ENCODE measurements at regions not wholly inside any gene's neighbourhood (a gene's known extent, or its start where the extent isn't known, plus 50 kb on each side); places are given as distances from the start of the nearest gene placed in this dataset.

- H3K27ac Mint-ChIP-seq: peak overlapping the region; percentile 97
- peaks cover 56% of the 10 kb centered on the region for H3K36me3 Mint-ChIP-seq (ENCODE audit: low read depth)
- H3K4me1 Mint-ChIP-seq: peaks cover 87% of the 10 kb centered on the region
- DNase-seq: no peak
- H3K27me3 Mint-ChIP-seq: no peaks in the 10 kb centered on the region
- H3K4me3 Mint-ChIP-seq: no peak overlapping the region
- no peaks in the 10 kb centered on the region for H3K9me3 Mint-ChIP-seq
- ChIA-PET CTCF (no interaction called here), POLR2A (interaction anchor here (1.9 kb wide), 2 partner anchors 83 to 95 kb away, joined by 9 to 42 read pairs; partner anchors contain the start of gene CTSC)
These were observed 82.7 kb upstream of the CTSC start for GRCh38 chr11:88420165-88420791.

GRCh38 chr11:88418508-88418907, 81.0 kb upstream of the CTSC start:
- Mint-ChIP-seq H3K27me3 (no peaks in the 10 kb centered on the region), H3K9me3 (no peaks in the 10 kb centered on the region), H3K36me3 (ENCODE audit: low read depth) (peaks cover 47% of the 10 kb centered on the region), H3K27ac (peak overlapping the region; percentile 33), H3K4me3 (no peak overlapping the region), H3K4me1 (peaks cover 90% of the 10 kb centered on the region)
- DNase-seq: no peak
- CTCF ChIA-PET: interaction anchor here (1.0 kb wide), 1 partner anchor 82 kb away, joined by 3 read pairs; no protein-coding TSS in a partner anchor
- POLR2A ChIA-PET: interaction anchor here (1.0 to 7.4 kb wide), 6 partner anchors 13 to 93 kb away, joined by 3 to 165 read pairs (median 3); partner anchors contain the start of gene CTSC

GRCh38 chr11:88415495-88415894, 78.0 kb upstream of the CTSC start:
- H3K36me3 Mint-ChIP-seq (ENCODE audit: low read depth): peaks cover 41% of the 10 kb centered on the region
- CTCF ChIA-PET: interaction anchor here (1.0 to 2.3 kb wide), 3 partner anchors 20 to 78 kb away, joined by 3 to 7 read pairs (median 3); partner anchors contain the start of gene CTSC
- POLR2A ChIA-PET: interaction anchor here (0.8 to 7.4 kb wide), 10 partner anchors 8 to 130 kb away, joined by 3 to 165 read pairs (median 4); partner anchors contain the start of gene CTSC

GRCh38 chr11:88414981-88415413, 77.5 kb upstream of the CTSC start:
- Mint-ChIP-seq H3K27ac (peak overlapping the region; percentile 89), H3K4me1 (peaks cover 78% of the 10 kb centered on the region), H3K27me3 (no peaks in the 10 kb centered on the region), H3K4me3 (peak overlapping the region; percentile 62), H3K36me3 (ENCODE audit: low read depth) (peaks cover 40% of the 10 kb centered on the region), H3K9me3 (peaks cover 3% of the 10 kb centered on the region)
- POLR2A ChIA-PET: interaction anchor here (0.7 to 7.4 kb wide), 18 partner anchors 8 to 130 kb away, joined by 3 to 165 read pairs (median 4); partner anchors contain the start of gene CTSC
- CTCF ChIA-PET: interaction anchor here (1.0 to 2.3 kb wide), 2 partner anchors 58 to 77 kb away, joined by 3 to 7 read pairs; partner anchors contain the start of gene CTSC
- peak; percentile 68 for DNase-seq

More at GRCh38 chr11:88415495-88415894, 78.0 kb upstream of the CTSC start:
- Mint-ChIP-seq H3K4me1 (peaks cover 80% of the 10 kb centered on the region), H3K9me3 (peaks cover 3% of the 10 kb centered on the region), H3K27me3 (no peaks in the 10 kb centered on the region), H3K27ac (peak overlapping the region; percentile 89), H3K4me3 (peak overlapping the region; percentile 62)
- no peak for DNase-seq

GRCh38 chr11:88414385-88414861, 76.9 kb upstream of the CTSC start:
- DNase-seq: no peak
- peak overlapping the region; percentile 89 for H3K27ac Mint-ChIP-seq
- peaks cover 3% of the 10 kb centered on the region for H3K9me3 Mint-ChIP-seq
- peaks cover 35% of the 10 kb centered on the region for H3K36me3 Mint-ChIP-seq (ENCODE audit: low read depth)
- ChIA-PET POLR2A (interaction anchor here (0.7 to 7.4 kb wide), 15 partner anchors 9 to 89 kb away, joined by 3 to 165 read pairs (median 4); partner anchors contain the start of gene CTSC), CTCF (interaction anchor here (1.0 to 2.3 kb wide), 3 partner anchors 12 to 77 kb away, joined by 3 to 7 read pairs (median 3); partner anchors contain the start of gene CTSC)
- peaks cover 72% of the 10 kb centered on the region for H3K4me1 Mint-ChIP-seq
- peak overlapping the region; percentile 62 for H3K4me3 Mint-ChIP-seq
- no peaks in the 10 kb centered on the region for H3K27me3 Mint-ChIP-seq

- Mint-ChIP-seq H3K27ac (no peak overlapping the region), H3K9me3 (peaks cover 3% of the 10 kb centered on the region), H3K4me1 (peaks cover 48% of the 10 kb centered on the region), H3K36me3 (ENCODE audit: low read depth) (peaks cover 24% of the 10 kb centered on the region), H3K4me3 (no peak overlapping the region), H3K27me3 (no peaks in the 10 kb centered on the region)
- DNase-seq: no peak
- ChIA-PET POLR2A (interaction anchor here (1.4 kb wide), 1 partner anchor 74 kb away, joined by 6 read pairs; the partner anchor contains the start of gene CTSC), CTCF (no interaction called here)
These were observed 73.7 kb upstream of the CTSC start for GRCh38 chr11:88411265-88411664.

- POLR2A ChIA-PET: interaction anchor here (1.4 kb wide), 1 partner anchor 73 kb away, joined by 6 read pairs; the partner anchor contains the start of gene CTSC
These were observed 73.1 kb upstream of the CTSC start for GRCh38 chr11:88410656-88411055.

GRCh38 chr11:88410056-88410455, 72.5 kb upstream of the CTSC start:
- H3K9me3 Mint-ChIP-seq: peaks cover 3% of the 10 kb centered on the region
- H3K27ac Mint-ChIP-seq: no peak overlapping the region
- H3K36me3 Mint-ChIP-seq (ENCODE audit: low read depth): peaks cover 22% of the 10 kb centered on the region
- H3K4me1 Mint-ChIP-seq: peaks cover 40% of the 10 kb centered on the region
- H3K4me3 Mint-ChIP-seq: no peak overlapping the region
- DNase-seq: no peak
- ChIA-PET CTCF (interaction anchor here (0.6 kb wide), 1 partner anchor 136 kb away, joined by 3 read pairs; no protein-coding TSS in a partner anchor), POLR2A (interaction anchor here (2.5 kb wide), 1 partner anchor 72 kb away, joined by 8 read pairs; the partner anchor contains the start of gene CTSC)
- no peaks in the 10 kb centered on the region for H3K27me3 Mint-ChIP-seq

More at GRCh38 chr11:88410656-88411055, 73.1 kb upstream of the CTSC start:
- DNase-seq: no peak
- H3K9me3 Mint-ChIP-seq: peaks cover 3% of the 10 kb centered on the region
- peaks cover 22% of the 10 kb centered on the region for H3K36me3 Mint-ChIP-seq (ENCODE audit: low read depth)
- no peak overlapping the region for H3K27ac Mint-ChIP-seq
- H3K27me3 Mint-ChIP-seq: no peaks in the 10 kb centered on the region
- CTCF ChIA-PET: no interaction called here
- H3K4me3 Mint-ChIP-seq: no peak overlapping the region
- peaks cover 46% of the 10 kb centered on the region for H3K4me1 Mint-ChIP-seq

GRCh38 chr11:88406876-88407275, 69.3 kb upstream of the CTSC start:
- Mint-ChIP-seq H3K9me3 (no peaks in the 10 kb centered on the region), H3K4me3 (no peak overlapping the region)
- CTCF ChIA-PET: no interaction called here

GRCh38 chr11:88405853-88406252, 68.3 kb upstream of the CTSC start:
- Mint-ChIP-seq H3K4me1 (peaks cover 28% of the 10 kb centered on the region), H3K4me3 (no peak overlapping the region), H3K27ac (no peak overlapping the region), H3K36me3 (ENCODE audit: low read depth) (peaks cover 7% of the 10 kb centered on the region), H3K27me3 (no peaks in the 10 kb centered on the region), H3K9me3 (no peaks in the 10 kb centered on the region)
- ChIA-PET CTCF (no interaction called here), POLR2A (no interaction called here)
- DNase-seq: no peak

More at GRCh38 chr11:88406876-88407275, 69.3 kb upstream of the CTSC start:
- H3K36me3 Mint-ChIP-seq (ENCODE audit: low read depth): peaks cover 7% of the 10 kb centered on the region
- no peaks in the 10 kb centered on the region for H3K27me3 Mint-ChIP-seq
- no peak for DNase-seq
- no peak overlapping the region for H3K27ac Mint-ChIP-seq
- H3K4me1 Mint-ChIP-seq: peaks cover 31% of the 10 kb centered on the region
- POLR2A ChIA-PET: no interaction called here

- CTCF ChIA-PET: no interaction called here
- no peaks in the 10 kb centered on the region for H3K9me3 Mint-ChIP-seq
- no peak overlapping the region for H3K4me3 Mint-ChIP-seq
- POLR2A ChIA-PET: no interaction called here
- no peak for DNase-seq
- no peaks in the 10 kb centered on the region for H3K27me3 Mint-ChIP-seq
- H3K27ac Mint-ChIP-seq: no peak overlapping the region
- H3K4me1 Mint-ChIP-seq: peaks cover 23% of the 10 kb centered on the region
- peaks cover 4% of the 10 kb centered on the region for H3K36me3 Mint-ChIP-seq (ENCODE audit: low read depth)
These were observed 67.6 kb upstream of the CTSC start for GRCh38 chr11:88404932-88405710.

GRCh38 chr11:88404391-88404790, 66.9 kb upstream of the CTSC start:
- H3K4me1 Mint-ChIP-seq: peaks cover 22% of the 10 kb centered on the region
- no peak overlapping the region for H3K27ac Mint-ChIP-seq
- ChIA-PET CTCF (no interaction called here), POLR2A (no interaction called here)
- H3K27me3 Mint-ChIP-seq: no peaks in the 10 kb centered on the region
- H3K36me3 Mint-ChIP-seq (ENCODE audit: low read depth): peaks cover 6% of the 10 kb centered on the region
- H3K4me3 Mint-ChIP-seq: no peak overlapping the region
- no peak for DNase-seq
- H3K9me3 Mint-ChIP-seq: peaks cover 3% of the 10 kb centered on the region

Measured in activated CD4-positive, alpha-beta memory T cell treated with anti-CD3 and anti-CD28 coated beads, Interleukin-2, amount 10 ng/mL, durations not matched to agents 7 days and 5 days (primary cell).